ENCODE measurements at regions not wholly inside any gene's neighbourhood (a gene's known extent, or its start where the extent isn't known, plus 50 kb on each side); places are given as distances from the start of the nearest gene placed in this dataset.
"Not testable (repeated sequence)": the region's sequence is repeated elsewhere in the genome, so short reads cannot be mapped to it uniquely, and the experiment has no call there.

DNA sequence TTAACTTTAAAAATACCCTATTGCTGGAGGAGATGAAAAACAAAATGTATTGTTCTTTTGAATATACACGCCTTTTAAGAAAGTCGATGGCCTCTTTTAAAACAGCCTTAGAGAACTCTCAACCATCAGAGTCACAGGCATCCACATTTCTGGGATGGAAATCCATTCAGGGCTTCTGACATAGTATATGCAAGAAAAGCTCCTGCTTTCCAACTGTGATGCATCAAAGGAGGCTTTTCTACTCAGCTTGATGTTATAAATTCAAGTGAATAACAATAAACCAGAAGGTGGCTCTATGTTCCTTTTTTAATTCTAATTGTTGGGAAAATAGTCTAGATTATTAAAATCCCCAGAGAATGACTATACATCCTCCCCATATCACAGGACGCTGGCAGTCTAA, 398.8 kb upstream of the CXADR start:
- TF ChIP-seq, protein P1, sequence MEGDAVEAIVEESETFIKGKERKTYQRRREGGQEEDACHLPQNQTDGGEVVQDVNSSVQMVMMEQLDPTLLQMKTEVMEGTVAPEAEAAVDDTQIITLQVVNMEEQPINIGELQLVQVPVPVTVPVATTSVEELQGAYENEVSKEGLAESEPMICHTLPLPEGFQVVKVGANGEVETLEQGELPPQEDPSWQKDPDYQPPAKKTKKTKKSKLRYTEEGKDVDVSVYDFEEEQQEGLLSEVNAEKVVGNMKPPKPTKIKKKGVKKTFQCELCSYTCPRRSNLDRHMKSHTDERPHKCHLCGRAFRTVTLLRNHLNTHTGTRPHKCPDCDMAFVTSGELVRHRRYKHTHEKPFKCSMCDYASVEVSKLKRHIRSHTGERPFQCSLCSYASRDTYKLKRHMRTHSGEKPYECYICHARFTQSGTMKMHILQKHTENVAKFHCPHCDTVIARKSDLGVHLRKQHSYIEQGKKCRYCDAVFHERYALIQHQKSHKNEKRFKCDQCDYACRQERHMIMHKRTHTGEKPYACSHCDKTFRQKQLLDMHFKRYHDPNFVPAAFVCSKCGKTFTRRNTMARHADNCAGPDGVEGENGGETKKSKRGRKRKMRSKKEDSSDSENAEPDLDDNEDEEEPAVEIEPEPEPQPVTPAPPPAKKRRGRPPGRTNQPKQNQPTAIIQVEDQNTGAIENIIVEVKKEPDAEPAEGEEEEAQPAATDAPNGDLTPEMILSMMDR (IDR thresholded peaks at IDR 0.05; ENCODE audit: control extremely low read depth, extremely low read depth), result no peak
- WGBS, 2 donors, result 76 to 81% methylated on average over 3 of the region's 3 CpGs
- H3K4me3 ChIP-seq, result no peak overlapping the region

DNA sequence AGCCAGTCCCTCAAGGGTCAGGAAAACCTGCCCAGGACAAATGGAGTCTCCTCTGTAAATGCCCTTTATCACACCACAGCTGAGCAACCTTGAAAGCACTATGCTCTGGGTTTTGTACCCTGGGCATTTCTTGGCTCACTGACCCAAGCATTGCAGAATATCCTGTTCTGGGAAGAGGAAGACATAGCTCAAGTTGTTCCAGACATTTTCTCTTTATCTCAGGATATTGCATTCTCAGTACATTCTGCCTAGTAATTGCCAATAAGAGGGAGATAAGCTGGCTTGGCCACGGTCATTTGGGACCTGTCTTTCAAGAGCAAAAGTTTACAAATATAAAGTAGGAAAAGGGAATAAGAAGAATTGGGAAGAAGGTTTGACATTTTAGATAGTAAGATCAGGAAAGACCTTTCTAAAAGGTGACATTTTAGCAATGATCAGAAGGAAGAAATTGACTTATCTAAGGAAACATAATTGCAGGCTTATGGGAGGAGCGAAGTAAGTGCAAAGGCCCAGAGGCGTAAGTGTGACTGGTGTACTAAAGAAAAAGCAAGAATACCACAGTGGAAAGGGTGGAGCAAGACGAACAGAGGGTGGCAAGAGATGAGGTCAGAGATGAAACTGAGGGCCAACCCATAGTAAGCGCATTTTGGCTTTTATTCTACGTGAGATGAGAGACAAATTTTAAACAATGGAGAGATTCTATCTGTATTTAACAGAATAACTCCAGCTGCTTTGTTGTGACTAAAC, 394.0 kb upstream of the CXADR start:
- ATAC-seq (ENCODE audit: insufficient read depth, low FRiP score) (no peak), DNase-seq (no peak)
- H3K9me3 ChIP-seq (ENCODE audit: control insufficient read depth in 4 of 4, insufficient read depth in 3 of 4, low read length in 3 of 4), result no peaks in the 10 kb centered on the region
- 69 to 79% methylated on average over 6 of the region's 6 CpGs for WGBS, 2 donors
- H3K27ac ChIP-seq (ENCODE audit: low read depth in 1 of 2, low read length in 1 of 2), result no peak overlapping the region
- TF ChIP-seq, protein P1 (IDR thresholded peaks at IDR 0.05; ENCODE audit: control extremely low read depth, extremely low read depth), result no peak
- H3K36me3 ChIP-seq (ENCODE audit: control insufficient read depth in 4 of 4, insufficient read depth in 4 of 4, low read length in 4 of 4), result no peaks in the 10 kb centered on the region
- H3K4me3 ChIP-seq, result no peak overlapping the region
- H3K27me3 ChIP-seq (ENCODE audit: control insufficient read depth in 3 of 3, insufficient read depth in 3 of 3, low read length in 2 of 3), result no peaks in the 10 kb centered on the region
- no peak overlapping the region for H3K9ac ChIP-seq (ENCODE audit: insufficient read depth in 1 of 2, low read length in 2 of 2)
- H3K4me1 ChIP-seq (ENCODE audit: control insufficient read depth in 5 of 5, insufficient read depth in 5 of 5, low read length in 5 of 5), result no peaks in the 10 kb centered on the region

More for the DNA sequence above, 398.8 kb upstream of the CXADR start:
- Histone ChIP-seq H3K9me3 (ENCODE audit: control insufficient read depth in 4 of 4, insufficient read depth in 3 of 4, low read length in 3 of 4) (no peaks in the 10 kb centered on the region), H3K36me3 (ENCODE audit: control insufficient read depth in 4 of 4, insufficient read depth in 4 of 4, low read length in 4 of 4) (no peaks in the 10 kb centered on the region), H3K9ac (ENCODE audit: insufficient read depth in 1 of 2, low read length in 2 of 2) (no peak overlapping the region), H3K27ac (ENCODE audit: low read depth in 1 of 2, low read length in 1 of 2) (no peak overlapping the region), H3K27me3 (ENCODE audit: control insufficient read depth in 3 of 3, insufficient read depth in 3 of 3, low read length in 2 of 3) (no peaks in the 10 kb centered on the region), H3K4me1 (ENCODE audit: control insufficient read depth in 5 of 5, insufficient read depth in 5 of 5, low read length in 5 of 5) (no peaks in the 10 kb centered on the region)
- ATAC-seq (ENCODE audit: insufficient read depth, low FRiP score), result no peak
- no peak for DNase-seq

DNA sequence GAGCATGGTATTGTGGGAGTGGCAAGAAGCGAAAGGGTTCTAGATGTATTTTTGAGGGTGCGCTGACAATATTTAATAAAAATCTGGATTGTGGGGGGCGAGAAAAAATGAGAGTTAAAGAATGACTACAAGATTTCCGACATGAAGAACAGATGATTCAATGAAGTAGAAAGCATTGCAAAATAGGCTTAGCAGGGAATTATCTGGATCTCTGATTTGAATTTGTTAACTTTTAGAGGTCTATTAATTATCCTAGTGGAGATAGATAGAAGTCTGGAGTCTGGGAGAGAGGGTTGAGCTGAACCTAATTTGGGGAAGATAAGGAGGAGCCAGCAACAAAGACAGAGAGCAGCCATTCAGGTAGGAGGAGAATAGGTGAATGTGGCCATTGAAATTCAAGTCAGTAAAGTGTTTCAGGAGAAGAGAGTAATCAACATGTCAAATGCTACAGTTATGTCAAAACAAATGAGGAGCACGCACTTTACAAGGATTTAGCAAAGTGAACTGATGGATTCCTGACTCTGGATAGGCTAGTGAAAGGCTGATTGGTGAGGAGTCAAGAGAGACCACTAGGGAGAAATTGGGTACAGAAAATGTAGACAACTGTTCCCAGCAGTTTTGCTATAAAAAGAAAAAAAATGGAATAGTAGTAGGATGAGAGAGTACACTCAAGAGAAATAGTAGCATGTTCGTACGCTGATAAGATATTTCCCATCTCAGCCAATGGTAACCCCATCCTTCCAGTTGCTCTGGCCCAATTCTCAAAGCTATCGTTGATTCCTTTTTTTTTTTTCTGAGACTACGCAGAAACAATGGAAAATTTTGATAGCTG, 393.2 kb upstream of the CXADR start:
- H3K4me3 ChIP-seq, result no peak overlapping the region
- ATAC-seq (ENCODE audit: insufficient read depth, low FRiP score) (no peak), DNase-seq (no peak)
- H3K27ac ChIP-seq (ENCODE audit: low read depth in 1 of 2, low read length in 1 of 2), result no peak overlapping the region
- H3K9ac ChIP-seq (ENCODE audit: insufficient read depth in 1 of 2, low read length in 2 of 2), result no peak overlapping the region
- H3K27me3 ChIP-seq (ENCODE audit: control insufficient read depth in 3 of 3, insufficient read depth in 3 of 3, low read length in 2 of 3), result no peaks in the 10 kb centered on the region
- TF ChIP-seq, protein P1 (IDR thresholded peaks at IDR 0.05; ENCODE audit: control extremely low read depth, extremely low read depth), result no peak
- WGBS, 2 donors, result 78 to 86% methylated on average over 9 of the region's 9 CpGs
- H3K36me3 ChIP-seq (ENCODE audit: control insufficient read depth in 4 of 4, insufficient read depth in 4 of 4, low read length in 4 of 4), result no peaks in the 10 kb centered on the region
- no peaks in the 10 kb centered on the region for H3K4me1 ChIP-seq (ENCODE audit: control insufficient read depth in 5 of 5, insufficient read depth in 5 of 5, low read length in 5 of 5)
- H3K9me3 ChIP-seq (ENCODE audit: control insufficient read depth in 4 of 4, insufficient read depth in 3 of 4, low read length in 3 of 4), result no peaks in the 10 kb centered on the region

DNA sequence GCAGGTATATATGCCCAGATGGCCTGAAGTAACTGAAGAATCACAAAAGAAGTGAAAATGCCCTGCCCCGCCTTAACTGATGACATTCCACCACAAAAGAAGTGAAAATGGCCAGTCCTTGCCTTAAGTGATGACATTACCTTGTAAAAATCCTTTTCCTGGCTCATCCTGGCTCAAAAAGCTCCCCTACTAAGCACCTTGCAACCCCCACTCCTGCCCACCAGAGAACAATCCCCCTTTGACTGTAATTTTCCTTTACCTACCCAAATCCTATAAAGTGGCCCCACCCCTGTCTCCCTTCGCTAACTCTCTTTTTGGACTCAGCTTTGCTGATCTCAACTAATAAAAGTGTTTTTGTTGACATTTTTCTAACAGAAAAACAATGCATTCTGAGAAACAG, 385.4 kb upstream of the CXADR start:
- not testable (repeated sequence) for H3K27ac ChIP-seq (ENCODE audit: low read depth in 1 of 2, low read length in 1 of 2); H3K27me3 ChIP-seq (ENCODE audit: control insufficient read depth in 3 of 3, insufficient read depth in 3 of 3, low read length in 2 of 3); H3K4me3 ChIP-seq; H3K9ac ChIP-seq (ENCODE audit: insufficient read depth in 1 of 2, low read length in 2 of 2); H3K9me3 ChIP-seq (ENCODE audit: control insufficient read depth in 4 of 4, insufficient read depth in 3 of 4, low read length in 3 of 4); H3K4me1 ChIP-seq (ENCODE audit: control insufficient read depth in 5 of 5, insufficient read depth in 5 of 5, low read length in 5 of 5); ATAC-seq (ENCODE audit: insufficient read depth, low FRiP score); H3K36me3 ChIP-seq (ENCODE audit: control insufficient read depth in 4 of 4, insufficient read depth in 4 of 4, low read length in 4 of 4); DNase-seq
- 46 to 85% methylated on average over 2 of the region's 2 CpGs for WGBS, 2 donors

All from lung (tissue), 11 donors.